T1000 (cell line): ENCODE measurements at regions not wholly inside any gene's neighbourhood (a gene's known extent, or its start where the extent isn't known, plus 50 kb on each side); places are given as distances from the start of the nearest gene placed in this dataset.
"Not testable (repeated sequence)": the region's sequence is repeated elsewhere in the genome, so short reads cannot be mapped to it uniquely, and the experiment has no call there.

Source experiments
- DNase-seq: peaks from one replicate; lab custom pipeline; 2025; ENCODE audit warnings: mixed read lengths; lab: John Stamatoyannopoulos, UW

DNA sequence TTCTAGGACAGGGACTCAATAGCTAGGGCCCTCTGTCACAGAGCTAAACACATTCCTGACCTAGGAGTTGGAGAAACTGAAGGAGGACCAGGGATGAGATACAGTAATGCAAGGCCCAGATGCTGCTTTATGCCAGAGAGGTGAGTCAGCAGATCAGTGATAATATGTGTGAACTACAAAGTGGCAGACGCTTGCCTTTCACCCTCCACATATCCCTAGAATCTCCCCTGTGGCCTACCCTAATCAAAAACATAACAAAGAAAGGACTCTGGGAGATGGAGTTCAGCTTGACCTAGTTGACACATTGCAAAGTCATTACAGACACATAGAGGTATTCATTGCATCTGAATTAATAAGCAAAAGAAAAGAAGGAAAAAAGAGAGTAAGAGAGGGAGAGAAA is 417.6 kb upstream of the DYNLRB2 start:
- no peak for DNase-seq

DNA sequence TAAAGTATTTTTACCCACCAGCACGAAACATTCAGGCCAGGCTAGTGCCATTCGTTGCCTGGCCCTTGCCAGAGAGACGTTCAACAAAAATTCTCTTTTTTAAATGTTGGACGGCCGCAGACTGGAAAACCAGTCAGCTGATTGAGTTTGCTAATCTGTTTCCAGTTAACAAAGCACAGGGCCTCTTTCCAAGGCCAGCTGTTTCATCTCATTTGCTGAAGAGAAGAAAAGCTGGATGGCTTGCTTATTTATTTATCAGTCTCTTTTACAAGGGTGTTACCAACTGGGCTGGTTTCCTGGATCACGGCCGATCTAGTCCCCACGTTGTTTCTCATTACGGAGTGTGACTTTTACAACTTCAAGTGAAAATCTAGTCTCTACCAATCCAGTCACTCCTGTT is 418.7 kb upstream of the DYNLRB2 start:
- DNase-seq, result no peak

DNA sequence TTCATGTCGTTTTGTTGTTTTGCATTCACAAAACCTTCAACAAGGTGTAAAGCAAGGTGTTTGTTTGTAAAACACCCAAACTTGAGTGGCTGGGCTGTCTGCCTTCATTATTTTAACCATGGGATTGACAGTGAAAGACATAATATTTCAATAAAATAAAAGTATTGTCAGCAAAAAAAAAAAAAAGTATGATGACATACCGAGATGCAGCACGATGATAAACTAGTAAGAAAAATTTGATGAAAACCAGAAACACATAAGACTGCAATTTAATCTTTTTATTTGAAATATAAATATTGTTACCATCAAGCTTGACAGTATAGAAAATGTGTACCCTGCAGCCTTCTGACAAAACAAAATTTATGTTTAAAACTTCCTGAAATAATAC is 419.3 kb upstream of the DYNLRB2 start:
- no peak for DNase-seq

DNA sequence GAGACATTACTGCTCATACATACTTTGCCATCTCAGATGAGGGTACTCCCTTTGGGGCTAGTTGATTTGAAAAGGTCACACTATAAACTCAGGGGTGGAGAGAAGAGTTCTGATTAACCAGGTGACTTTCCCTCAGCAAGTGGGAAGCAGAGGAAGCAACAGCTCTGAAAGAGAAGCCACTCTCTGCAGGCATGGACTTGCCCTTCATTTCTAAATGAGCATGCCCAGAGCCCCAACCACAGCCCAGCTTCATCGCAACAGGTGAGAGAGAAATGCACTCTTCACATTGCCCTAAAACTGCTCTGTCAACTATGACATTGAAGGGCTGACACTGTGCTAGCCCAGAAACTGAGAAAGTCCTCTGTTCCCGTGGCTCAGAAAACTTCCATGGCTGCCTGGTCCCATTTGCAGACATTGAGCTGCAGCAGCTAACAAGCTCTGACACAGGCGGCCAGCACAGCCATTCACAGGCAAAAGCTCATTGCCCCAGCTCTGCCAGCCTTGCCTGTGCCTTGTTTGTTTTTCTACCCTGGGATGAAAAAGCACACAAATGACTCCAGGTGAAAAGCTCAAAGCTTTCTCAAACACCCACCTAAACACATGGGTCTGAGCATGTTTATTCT is 419.8 kb upstream of the DYNLRB2 start:
- no peak for DNase-seq

DNA sequence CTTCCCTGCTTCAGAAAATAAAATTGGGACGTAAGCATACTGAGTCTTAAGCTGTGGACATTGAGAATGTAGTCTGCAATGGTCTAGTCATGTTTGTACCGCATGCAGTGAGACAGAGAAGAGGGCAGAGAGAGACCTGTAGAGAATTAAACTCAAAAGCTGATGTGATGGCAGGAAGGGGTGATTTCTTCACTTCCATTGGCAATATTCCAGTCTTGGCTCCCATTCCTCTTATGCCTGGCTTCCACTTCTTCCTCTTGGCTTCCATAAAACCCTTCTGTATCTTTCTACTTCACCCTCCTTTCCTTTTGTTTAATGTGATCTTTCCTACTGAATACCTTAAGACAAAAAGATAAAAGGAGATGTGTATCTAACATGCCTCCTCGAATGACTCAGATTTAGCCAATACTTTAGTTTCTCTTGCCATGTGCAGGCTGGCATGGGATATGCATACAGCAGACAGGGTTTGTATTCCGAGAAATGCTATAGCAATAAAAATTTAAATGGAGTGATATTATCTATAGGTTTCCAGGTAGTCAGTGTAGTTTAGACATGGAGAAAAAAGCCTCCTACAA is 423.1 kb upstream of the DYNLRB2 start:
- no peak for DNase-seq

DNA sequence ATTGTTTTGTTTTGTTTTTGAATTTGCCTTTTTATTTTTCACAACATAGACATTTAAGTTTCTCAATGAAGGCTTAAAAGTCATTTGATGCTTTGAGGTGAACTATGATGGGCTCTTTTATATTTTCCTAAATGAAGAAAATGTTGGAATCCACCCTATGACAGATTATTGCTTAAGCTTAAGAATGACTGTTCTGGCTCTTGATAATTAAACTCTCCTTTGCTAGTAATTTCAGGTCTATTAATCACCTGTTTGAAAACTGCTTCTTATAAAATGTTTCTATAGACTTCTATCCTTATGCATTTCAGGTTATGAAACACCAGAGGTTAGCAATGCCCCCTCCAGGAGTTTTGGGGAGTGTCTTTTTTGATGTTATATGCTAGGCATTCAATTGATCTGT is 424.1 kb upstream of the DYNLRB2 start:
- DNase-seq, result no peak

DNA sequence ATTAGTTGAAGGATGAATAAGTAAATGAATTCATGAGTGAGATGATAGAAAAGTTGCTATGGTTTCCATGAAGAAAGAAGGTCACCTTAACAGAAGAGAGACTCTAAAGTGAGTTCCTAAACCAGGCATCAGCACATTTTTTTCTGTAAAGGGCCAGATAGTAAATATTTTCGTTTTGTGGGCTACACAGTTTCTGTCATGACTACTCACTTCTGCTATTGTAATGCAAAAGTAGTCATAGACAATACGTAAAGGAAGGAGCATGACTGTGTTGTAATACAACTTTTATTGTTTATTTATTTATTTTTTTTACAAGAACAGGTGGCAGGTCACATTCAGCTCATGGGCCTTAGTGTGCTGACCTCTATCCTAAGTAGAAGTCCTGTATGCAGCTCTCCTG is 426.1 kb upstream of the DYNLRB2 start:
- no peak for DNase-seq

DNA sequence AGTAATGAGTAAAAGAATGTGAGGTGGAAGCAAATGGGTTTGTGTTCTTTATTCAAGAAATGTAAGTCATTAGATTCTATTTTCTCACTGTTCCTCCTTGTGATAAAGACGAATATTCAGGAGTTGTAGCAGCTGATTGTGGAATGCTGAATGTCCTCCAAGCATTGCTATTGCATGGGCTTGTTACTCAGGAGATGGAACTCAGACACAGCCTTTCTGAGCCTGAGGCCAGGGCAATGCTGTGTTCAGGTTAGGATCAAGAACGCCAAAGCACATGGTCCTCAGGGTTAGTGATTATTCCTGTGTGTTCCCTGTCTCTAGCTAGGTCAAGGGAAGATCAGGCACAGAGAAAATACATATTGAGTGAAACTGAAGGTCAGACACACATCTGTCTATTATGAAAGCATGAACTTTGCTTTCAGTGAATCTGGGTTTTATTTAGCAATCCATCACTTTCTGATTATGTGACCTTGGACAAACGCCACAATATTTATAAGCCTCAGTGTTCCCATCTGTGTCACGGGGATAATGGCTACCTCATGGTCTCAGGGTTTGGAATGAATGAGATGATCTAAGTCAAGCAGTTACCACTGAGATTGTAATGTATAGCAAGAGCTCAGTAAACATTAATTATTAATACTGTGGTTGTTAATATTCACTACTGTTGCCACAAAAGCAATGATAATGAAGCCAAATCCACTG is 426.8 kb upstream of the DYNLRB2 start:
- DNase-seq, result no peak

DNA sequence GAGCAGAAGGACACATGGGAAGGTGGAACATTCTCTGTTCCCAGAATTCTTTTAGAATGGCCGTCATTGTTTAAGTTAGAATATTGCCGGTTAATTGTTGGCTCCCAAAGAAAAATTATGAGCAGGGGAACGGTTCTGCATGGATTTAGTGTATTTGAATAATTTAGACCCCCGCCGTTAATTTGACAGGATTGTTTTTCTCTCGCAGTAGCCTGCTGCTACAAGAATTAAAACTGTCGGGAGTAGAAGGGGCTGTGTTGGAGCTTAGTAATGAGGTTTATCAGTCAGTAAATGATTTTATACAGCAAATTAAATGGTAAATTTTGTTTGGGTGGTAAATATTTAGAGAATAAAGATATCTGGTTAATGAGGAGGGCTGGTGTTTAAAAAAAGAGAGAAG is 431.2 kb upstream of the DYNLRB2 start:
- DNase-seq, result no peak

DNA sequence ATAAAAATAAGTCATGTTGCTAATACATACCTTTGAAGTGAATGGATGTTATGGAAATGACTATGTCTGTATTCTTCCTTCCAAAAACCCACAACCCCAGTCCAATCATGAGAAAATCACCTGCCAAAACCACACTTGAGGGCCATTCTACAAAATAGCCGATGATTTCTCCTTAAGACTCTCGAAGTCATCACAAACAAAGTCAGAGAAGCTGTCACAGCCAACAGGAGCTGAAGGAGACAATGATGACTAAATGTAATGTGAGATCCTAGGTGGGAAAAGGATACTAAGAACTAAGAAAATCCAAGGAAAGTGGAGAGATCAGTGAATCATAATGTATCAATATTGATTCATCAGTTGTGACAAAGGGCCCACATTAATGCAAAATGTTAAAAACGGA is 432.9 kb upstream of the DYNLRB2 start:
- DNase-seq, result no peak

DNA sequence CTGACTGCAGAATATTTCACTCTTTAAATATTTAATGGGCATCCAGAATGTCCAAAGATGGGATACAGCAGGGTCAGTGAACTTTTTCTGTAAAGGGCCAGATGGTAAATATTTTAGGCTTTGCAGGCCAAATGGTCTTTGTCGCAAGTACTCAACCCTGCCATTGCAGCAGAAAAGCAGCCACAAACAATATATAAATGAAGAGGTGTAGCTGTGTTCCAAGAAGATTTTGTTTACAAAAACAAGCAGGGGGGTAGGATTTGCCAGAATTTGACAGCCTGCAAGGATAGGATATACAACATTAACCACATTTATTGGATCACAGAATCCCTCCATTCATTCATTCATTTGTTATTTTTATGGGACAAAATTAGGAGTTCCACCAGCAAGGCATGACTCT is 435.0 kb upstream of the DYNLRB2 start:
- DNase-seq, result no peak

DNA sequence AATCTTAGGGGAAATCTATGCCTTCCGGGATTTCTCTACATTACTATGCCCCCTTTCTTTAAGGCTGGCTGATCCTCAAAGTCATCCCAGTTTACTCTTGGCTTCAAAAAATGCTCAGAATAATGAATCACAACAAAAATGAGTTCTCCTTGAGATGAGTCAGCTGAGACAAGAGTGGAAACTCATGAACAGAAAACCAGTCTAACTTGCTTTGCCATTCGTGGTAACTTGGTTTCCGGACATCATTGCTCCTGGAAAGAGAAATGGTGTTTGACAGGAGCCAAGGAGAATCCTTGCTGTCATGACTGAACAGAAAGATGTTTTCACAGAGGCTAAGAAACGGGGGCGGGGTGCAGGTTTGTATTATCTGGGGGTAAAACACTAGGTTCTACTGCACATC is 435.6 kb upstream of the DYNLRB2 start:
- DNase-seq, result no peak

DNA sequence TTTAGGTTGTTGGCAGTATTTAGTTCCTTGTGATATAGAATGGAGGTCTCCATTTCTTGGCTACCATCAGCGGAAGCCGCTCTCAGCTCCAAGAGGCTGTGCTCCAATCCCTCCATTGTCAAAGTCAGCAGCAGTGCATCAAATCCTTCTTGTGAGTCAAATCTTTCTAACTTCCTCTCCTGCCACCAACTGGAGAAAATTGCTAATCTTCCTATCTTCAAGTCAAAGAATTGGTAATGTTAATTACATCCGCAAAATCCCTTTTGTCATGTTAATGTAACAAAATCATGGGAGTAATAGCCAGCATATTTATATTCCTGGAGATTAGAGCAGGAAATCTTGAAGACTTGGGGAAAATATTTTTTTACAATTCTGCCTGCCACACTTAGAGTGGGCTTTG is 436.4 kb upstream of the DYNLRB2 start:
- no peak for DNase-seq

DNA sequence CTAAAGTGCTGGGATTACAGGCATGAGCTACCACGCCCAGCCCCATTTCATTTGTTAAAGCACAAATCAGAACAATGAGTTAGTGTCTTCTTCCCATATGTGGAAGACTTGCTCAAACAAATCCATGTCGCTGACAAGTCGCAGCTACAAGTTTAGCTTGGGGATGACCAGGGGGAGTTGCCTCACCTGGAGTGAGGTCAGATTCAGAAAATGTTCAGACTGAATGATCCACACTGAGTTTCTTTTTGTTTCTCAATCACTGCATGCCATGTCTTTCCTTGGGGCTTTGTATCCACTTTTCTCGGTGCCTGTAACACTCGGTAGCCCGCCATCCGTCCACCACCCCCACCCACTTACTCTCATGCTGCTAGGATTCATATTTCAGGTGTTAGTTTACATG is 437.3 kb upstream of the DYNLRB2 start:
- DNase-seq, result no peak

DNA sequence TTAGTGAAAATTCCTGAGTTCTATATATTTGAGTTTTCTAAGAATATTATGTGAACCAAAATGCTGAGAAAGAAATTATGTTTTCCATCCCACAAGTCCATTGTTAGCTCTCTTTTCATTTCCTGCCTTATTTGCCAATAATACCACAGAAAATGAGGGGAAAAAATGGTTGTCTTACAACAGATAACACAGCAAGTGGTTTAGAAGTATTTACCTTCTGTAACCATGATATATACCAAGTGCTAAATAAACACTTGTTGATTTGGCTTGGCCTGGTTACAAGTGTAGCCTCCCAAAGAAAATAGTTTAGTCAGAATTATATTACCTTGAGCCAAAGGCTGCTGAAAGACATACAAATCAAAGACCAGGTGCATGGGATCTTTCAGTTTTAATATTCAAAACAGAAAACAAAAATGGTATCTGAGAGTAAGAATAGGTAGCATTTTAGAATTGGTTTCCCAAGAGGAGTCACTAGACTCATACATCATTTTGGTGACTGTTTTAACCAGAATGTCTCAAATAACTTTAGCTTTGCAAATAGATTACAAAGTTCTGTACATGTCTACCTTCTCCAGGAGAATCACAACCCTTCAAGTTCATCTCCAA is 439.8 kb upstream of the DYNLRB2 start:
- no peak for DNase-seq

DNA sequence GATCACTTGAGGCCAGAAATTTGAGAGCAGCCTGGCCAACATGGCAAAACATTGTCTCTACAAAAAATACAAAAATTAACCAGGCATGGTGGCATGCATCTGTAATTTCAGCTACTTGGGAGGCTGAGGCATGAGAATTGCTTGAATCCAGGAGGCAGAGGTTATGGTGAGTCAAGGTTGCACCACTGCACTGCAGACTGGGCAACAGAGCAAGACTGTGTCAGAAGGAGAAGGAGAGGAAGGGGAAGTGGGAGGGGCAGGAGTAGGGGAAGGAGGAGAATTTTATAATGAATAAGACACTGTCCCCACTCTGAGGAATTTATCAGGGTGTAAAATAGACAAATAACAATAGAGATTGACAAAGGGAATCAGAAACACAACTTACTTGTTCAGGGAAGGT is 440.6 kb upstream of the DYNLRB2 start:
- DNase-seq, result no peak

DNA sequence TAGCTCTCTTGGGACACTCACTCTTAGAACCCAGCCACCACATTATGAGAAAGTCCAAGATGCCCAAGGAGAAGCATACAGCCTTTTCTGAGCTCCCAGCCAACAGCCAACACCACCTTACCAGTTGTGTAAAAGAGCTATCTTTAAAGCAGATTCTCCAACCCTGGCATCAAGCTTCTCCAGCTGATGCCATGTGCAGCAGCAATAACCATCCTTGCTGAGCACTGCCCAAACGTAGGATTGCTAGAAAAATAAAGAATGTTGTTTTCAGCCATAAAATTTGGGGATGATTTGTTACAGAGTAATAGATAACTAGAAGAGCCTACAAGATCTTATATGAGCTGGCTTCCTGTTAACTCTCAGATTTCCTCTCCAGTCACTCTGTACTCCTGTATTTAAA is 443.7 kb upstream of the DYNLRB2 start:
- no peak for DNase-seq

DNA sequence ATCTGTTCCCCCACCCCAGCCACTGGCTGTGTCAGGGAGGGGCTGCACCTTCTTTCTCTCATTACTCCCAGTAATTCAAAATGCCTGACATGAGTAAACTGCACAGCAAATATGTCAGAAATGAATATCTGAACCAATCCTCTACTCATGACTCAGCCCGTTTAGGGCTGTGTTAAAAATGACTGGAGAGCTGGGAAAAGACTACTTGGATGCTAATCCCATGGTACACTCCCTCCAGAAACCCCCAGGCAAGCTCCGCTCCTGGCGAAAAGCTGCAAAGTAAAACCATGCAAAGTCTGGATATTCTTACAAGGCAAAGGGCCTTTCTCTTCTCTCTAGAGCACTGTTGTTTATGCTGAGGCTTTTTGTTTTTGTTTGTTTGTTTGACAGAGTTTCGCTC is 448.1 kb upstream of the DYNLRB2 start:
- no peak for DNase-seq

DNA sequence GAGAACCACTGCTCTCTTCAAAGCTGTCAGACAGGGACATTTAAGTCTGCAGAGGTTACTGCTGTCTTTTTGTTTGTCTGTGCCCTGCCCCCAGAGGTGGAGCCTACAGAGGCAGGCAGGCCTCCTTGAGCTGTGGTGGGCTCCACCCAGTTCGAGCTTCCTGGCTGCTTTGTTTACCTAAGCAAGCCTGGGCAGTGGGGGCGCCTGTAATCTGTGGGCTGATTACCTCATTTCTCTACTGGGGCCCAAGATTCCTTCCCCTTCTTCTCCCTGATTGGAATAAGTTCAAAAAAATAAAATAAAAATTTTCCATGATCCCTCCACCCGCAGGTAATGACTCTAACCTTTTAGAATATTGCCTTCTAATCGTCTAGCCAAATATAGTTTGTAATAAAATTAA is 449.3 kb upstream of the DYNLRB2 start:
- not testable (repeated sequence) for DNase-seq

DNA sequence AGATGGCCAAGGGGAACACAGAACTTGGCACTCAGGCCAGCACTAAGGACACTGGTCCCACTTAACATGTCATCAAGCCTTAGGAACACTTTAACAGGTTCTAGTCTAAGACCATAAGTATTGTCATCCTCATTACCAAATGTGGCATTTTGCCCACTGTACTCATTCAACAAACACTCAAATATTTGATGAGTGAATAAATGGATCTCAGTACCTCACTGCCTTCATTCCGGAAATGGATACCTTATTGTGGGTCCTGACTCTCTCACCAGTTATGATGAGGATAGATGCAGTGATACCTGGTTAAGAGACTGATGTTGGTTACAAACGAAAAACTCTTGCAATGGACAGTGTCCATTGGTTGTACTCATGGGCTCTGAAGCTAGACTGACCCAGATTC is 455.2 kb upstream of the DYNLRB2 start:
- DNase-seq, result no peak

DNA sequence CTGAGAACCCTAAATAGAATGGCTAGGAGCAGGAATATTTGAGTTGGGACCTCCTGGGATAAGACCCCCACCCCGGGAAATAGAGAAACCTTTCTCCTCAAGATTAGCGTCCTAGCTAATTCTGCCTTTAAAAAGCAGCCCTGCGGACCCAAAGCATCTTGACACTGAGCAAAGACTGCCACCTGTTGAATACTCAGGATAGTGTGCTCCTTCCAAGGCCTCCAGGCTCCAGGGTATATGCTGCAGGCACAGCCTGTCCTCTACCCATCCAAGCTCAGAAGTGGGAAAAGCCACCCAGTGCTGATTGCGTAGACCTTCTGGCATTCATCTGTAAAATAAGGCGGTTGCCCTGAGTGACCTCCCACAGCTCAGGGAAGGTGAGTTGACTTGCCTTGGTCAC is 456.2 kb upstream of the DYNLRB2 start:
- no peak for DNase-seq

DNA sequence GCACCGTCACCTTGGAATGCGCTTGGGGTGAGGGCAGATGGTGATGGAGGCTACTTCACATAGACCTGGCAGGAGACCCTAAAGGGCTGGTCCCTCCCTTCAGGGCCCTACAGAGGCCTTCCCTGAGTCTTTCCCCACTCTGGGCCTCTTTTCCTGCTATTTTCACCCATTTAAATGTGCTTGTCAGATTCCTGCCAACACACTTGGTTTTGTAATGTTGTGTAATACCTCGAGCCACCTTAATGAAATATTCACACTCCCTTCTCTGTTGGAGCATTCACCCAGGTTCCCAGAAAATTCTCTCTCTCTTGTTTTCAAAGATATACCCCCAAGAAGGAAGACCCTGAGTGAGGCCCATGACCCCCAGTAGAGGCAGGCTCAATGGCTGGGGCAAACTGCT is 456.6 kb upstream of the DYNLRB2 start:
- DNase-seq, result no peak

DNA sequence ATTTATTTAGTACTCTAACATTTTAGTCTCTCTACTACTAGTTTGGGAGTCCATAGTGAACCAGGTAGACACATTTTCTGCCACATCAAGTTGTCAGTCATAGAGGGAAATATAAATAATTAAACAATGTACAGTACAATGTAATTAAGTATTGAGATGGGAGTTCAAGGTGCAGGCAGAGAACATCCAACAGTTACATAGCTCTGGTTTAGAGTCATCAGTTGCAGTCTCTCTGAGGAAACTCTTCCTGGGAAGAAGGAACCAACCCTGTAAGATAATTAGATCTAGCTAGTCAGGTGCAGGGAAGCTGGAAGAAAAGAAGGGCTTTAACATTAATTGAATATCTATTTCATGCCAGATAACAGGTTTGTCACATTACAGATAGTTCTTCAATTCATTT is 457.9 kb upstream of the DYNLRB2 start:
- DNase-seq, result no peak

DNA sequence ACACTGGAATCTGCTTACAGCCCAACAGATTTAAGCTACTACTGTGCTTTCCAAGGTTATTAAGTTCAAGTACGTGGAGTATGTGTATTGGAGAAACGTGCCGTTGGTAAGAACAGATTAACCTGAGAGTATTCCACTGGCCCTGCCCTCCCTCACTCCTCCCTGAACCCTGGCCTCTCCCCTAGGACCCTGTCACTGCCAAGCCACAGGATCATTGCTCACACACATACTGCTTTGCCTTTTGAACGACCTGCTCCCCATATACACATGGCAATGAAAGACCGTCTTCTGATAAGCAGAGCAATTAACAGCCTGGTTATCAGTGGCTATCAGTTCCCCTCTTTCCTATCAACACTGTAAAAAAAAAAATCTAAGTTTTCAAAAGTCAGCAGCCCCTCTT is 458.9 kb upstream of the DYNLRB2 start:
- no peak for DNase-seq
